ENCODE measurements at regions not wholly inside any gene's neighbourhood (a gene's known extent, or its start where the extent isn't known, plus 50 kb on each side); places are given as distances from the start of the nearest gene placed in this dataset.

- TF ChIP-seq CTCF (IDR thresholded peaks at IDR 0.05; ENCODE audit: low read length) (no peak), EZH2 (IDR thresholded peaks at IDR 0.05; ENCODE audit: borderline replicate concordance, low read length) (no peak)
Observed at GRCh38 chr9:99509900-99510535, 287.9 kb downstream of the SEC61B start.
